HCT116 (cell line): ENCODE measurements at regions not wholly inside any gene's neighbourhood (a gene's known extent, or its start where the extent isn't known, plus 50 kb on each side); places are given as distances from the start of the nearest gene placed in this dataset.

ENCODE experiments used
- ATAC-seq: fragments of 200-7000 bp; cut with Tn5 transposase; 2 replicates; pipeline ENCODE4 v1.9.1; 2020; ENCODE audit warnings: mild to moderate bottlenecking, moderate library complexity
- BruUV-seq: library from RNA; stranded (reverse); fragments of 400-500 nt; replicated peaks from 2 replicates; lab custom pipeline; 2021; lab: Mats Ljungman, UMichigan
- CTCF ChIA-PET: fragments of 300-600 bp; sonication (Branson Sonifier 250); formaldehyde crosslinking; loops from one replicate; lab custom pipeline; 2021; ENCODE audit warnings: antibody characterized with exemption; lab: Charles Lee
- POLR2A ChIA-PET: fragments of 300-600, 350-600 bp; sonication (Branson Sonifier 250); formaldehyde crosslinking; loops from one replicate; lab custom pipeline; 2021; ENCODE audit warnings: antibody characterized with exemption; lab: Charles Lee
- RAD21 ChIA-PET, 2 experiments: fragments of 300-600 bp; sonication (Branson Sonifier 250); formaldehyde crosslinking; loops; one replicate each; lab custom pipeline; 2023; ENCODE audit warnings: low total read pairs in 2 of 2; ENCODE audit not compliant: uncharacterized antibody in 2 of 2, unreplicated experiment in 2 of 2, low non-redundant PET in 1 of 2; lab: Charles Lee
- DNase-seq: peaks from one replicate; pipeline ENCODE4 v3.0.0-alpha.2; 2010; ENCODE audit warnings: low read depth, low spot score
- H2AFZ ChIP-seq: fragments of 200-600 bp; shearing (Covaris generic), sonication (generic); 2 replicates; pipeline ENCODE4 v1.6.1; 2017; ENCODE audit warnings: low read depth, mixed run types, mixed read lengths, antibody characterized with exemption, low read length; ENCODE audit not compliant: poor library complexity, severe bottlenecking
- H3K27ac ChIP-seq: 2 replicates; pipeline ENCODE4 v1.5.1; 2012; ENCODE audit warnings: low read depth, low read length
- H3K27me3 ChIP-seq: fragments of 200-600 bp; sonication (generic); 2 replicates; pipeline ENCODE4 v1.6.1; 2016; ENCODE audit warnings: mixed run types, low read length, mixed read lengths; ENCODE audit not compliant: insufficient read depth
- H3K36me3 ChIP-seq, 2 experiments: fragments of 200-500 bp in 1 of 2; fragments of 200-600 bp in 1 of 2; sonication (Bioruptor generic) in 1 of 2; sonication (generic) in 1 of 2; 2 replicates each; pipeline versions ENCODE4 v1.5.1 to v1.6.1; 2014 to 2016; ENCODE audit warnings: low read length in 2 of 2, inconsistent platforms in 1 of 2, mixed read lengths in 1 of 2, mixed run types in 1 of 2; ENCODE audit not compliant: insufficient read depth in 2 of 2, control insufficient read depth in 1 of 2
- H3K4me1 ChIP-seq, 2 experiments: fragments of 200-600 bp in 1 of 2; sonication (generic) in 1 of 2; 2 replicates each; pipeline versions ENCODE4 v1.5.1 to v1.6.1; 2012 to 2017; ENCODE audit warnings: low read length in 2 of 2, inconsistent platforms in 1 of 2, mild to moderate bottlenecking in 1 of 2, mixed read lengths in 1 of 2, mixed run types in 1 of 2, moderate library complexity in 1 of 2; ENCODE audit not compliant: insufficient read depth in 2 of 2, control insufficient read depth in 1 of 2
- H3K4me2 ChIP-seq: fragments of 200-600 bp; sonication (generic); 2 replicates; pipeline ENCODE4 v1.6.1; 2017; ENCODE audit warnings: mixed run types, low read length, mixed read lengths
- H3K4me3 ChIP-seq, 2 experiments: fragments of 200-600 bp in 1 of 2; sonication (generic) in 1 of 2; replicated peaks in 1 of 2; 2 replicates each; pipeline ENCODE4 v1.5.1; 2011 to 2016; ENCODE audit warnings: low read length in 2 of 2, control low read depth in 1 of 2, low read depth in 1 of 2, mild to moderate bottlenecking in 1 of 2, mixed read lengths in 1 of 2, mixed run types in 1 of 2
- H3K79me2 ChIP-seq: fragments of 200-600 bp; sonication (generic); 2 replicates; pipeline ENCODE4 v1.6.1; 2017; ENCODE audit warnings: mild to moderate bottlenecking, mixed run types, low read length, moderate library complexity, mixed read lengths; ENCODE audit not compliant: insufficient read depth
- H3K9ac ChIP-seq: fragments of 200-600 bp; sonication (generic); 2 replicates; pipeline ENCODE4 v1.6.1; 2016; ENCODE audit warnings: low read length, mixed read lengths
- H3K9me2 ChIP-seq: fragments of 200-600 bp; sonication (generic), shearing (Covaris generic); 2 replicates; pipeline ENCODE4 v1.6.1; 2017; ENCODE audit warnings: mixed run types, mild to moderate bottlenecking, moderate library complexity; ENCODE audit not compliant: insufficient read depth
- H3K9me3 ChIP-seq, 2 experiments: fragments of 200-500 bp in 1 of 2; fragments of 200-600 bp in 1 of 2; sonication (Bioruptor generic) in 1 of 2; sonication (generic) in 1 of 2; 2 replicates each; pipeline ENCODE4 v1.6.1; 2014 to 2017; ENCODE audit warnings: low read length in 2 of 2, mixed read lengths in 2 of 2, inconsistent platforms in 1 of 2, low read depth in 1 of 2, mild to moderate bottlenecking in 1 of 2, mixed run types in 1 of 2, moderate library complexity in 1 of 2; ENCODE audit not compliant: control insufficient read depth in 1 of 2, insufficient read depth in 1 of 2
- H4K20me1 ChIP-seq: fragments of 200-600 bp; sonication (generic), shearing (Covaris generic); 2 replicates; pipeline ENCODE4 v1.6.1; 2017; ENCODE audit warnings: mixed run types, mild to moderate bottlenecking, moderate library complexity; ENCODE audit not compliant: insufficient read depth
- CEBPB ChIP-seq: IDR thresholded peaks from 2 replicates; pipeline ENCODE4 v1.6.1; 2012; ENCODE audit warnings: low read depth
- CTCF ChIP-seq, 3 experiments: fragments of 200-600 bp in 1 of 3; sonication (generic) in 1 of 3; IDR thresholded peaks in 2 of 3; conservative IDR thresholded peaks in 1 of 3; 2 replicates each; pipeline ENCODE4 v1.5.1; 2012 to 2017; ENCODE audit warnings: low read depth in 2 of 3, low read length in 2 of 3, antibody characterized with exemption in 1 of 3, borderline replicate concordance in 1 of 3, control low read depth in 1 of 3, mild to moderate bottlenecking in 1 of 3, mixed read lengths in 1 of 3, mixed run types in 1 of 3, moderate library complexity in 1 of 3; ENCODE audit not compliant: insufficient read depth in 1 of 3
- ELF1 ChIP-seq: IDR thresholded peaks from 2 replicates; pipeline ENCODE4 v1.6.1; 2012; ENCODE audit warnings: low read depth, borderline replicate concordance
- EZH2 ChIP-seq: fragments of 200-600 bp; sonication (generic); IDR thresholded peaks from 2 replicates; pipeline ENCODE4 v1.6.1; 2017; ENCODE audit warnings: antibody characterized with exemption, mixed run types
- FOSL1 ChIP-seq: IDR thresholded peaks from 2 replicates; pipeline ENCODE4 v1.6.1; 2012; ENCODE audit warnings: low read depth
- POLR2A ChIP-seq: IDR thresholded peaks from 2 replicates; pipeline ENCODE4 v1.7.0; 2011; ENCODE audit warnings: borderline replicate concordance; ENCODE audit not compliant: insufficient read depth, insufficient read length; ENCODE audit errors: extremely low read depth
- RAD21 ChIP-seq: IDR thresholded peaks from 2 replicates; pipeline ENCODE4 v1.6.1; 2012; ENCODE audit warnings: low read depth, mild to moderate bottlenecking
- SRF ChIP-seq: IDR thresholded peaks from 2 replicates; pipeline ENCODE4 v1.6.1; 2012; ENCODE audit warnings: low read depth
- TCF7L2 ChIP-seq: IDR thresholded peaks from 2 replicates; pipeline ENCODE4 v1.7.0; 2011; ENCODE audit warnings: borderline replicate concordance, inconsistent platforms; ENCODE audit not compliant: insufficient read depth, insufficient read length; ENCODE audit errors: extremely low read depth
- ZFX ChIP-seq: fragments of 450-650 bp; IDR thresholded peaks from 2 replicates; pipeline ENCODE4 v1.6.1; 2017
- ZNF274 ChIP-seq: fragments of 200-500 bp; sonication (Bioruptor generic); IDR thresholded peaks from 2 replicates; pipeline ENCODE4 v1.6.1; 2014; ENCODE audit warnings: mild to moderate bottlenecking, low read depth, low read length, inconsistent platforms
- intact Hi-C: fragments of 100-400 bp; cut with micrococcal nuclease; formaldehyde crosslinking; loops from 2 replicates; pipeline ENCODE4 v1.10.0; 2022

GRCh38 chr20:12924126-12924525 lies 84.6 kb upstream of the SPTLC3 start:
- Histone ChIP-seq H3K79me2 (no peaks in the 10 kb centered on the region), H3K9me3 (no peaks in the 10 kb centered on the region), H3K4me3 (no peak overlapping the region), H3K36me3 (no peaks in the 10 kb centered on the region), H4K20me1 (no peaks in the 10 kb centered on the region), H2AFZ (no peak overlapping the region), H3K4me1 (no peaks in the 10 kb centered on the region), H3K9ac (no peak overlapping the region), H3K27ac (no peak overlapping the region), H3K9me2 (no peaks in the 10 kb centered on the region), H3K27me3 (0 out of 2 replicates have a peak, but pooled peaks cover 3% of the 10 kb centered on the region), H3K4me2 (no peak overlapping the region)
- DNase-seq, result no peak
- RAD21 ChIA-PET, result no interaction called here
- CTCF ChIA-PET, result no interaction called here
- intact Hi-C loops, result loop anchor here (2.0 kb wide), 1 partner anchor 183 kb away; no protein-coding TSS in a partner anchor
- POLR2A ChIA-PET, result no interaction called here
- no peak for ATAC-seq
- no peak for TF ChIP-seq TCF7L2
- no peak for TF ChIP-seq CEBPB
- TF ChIP-seq ELF1, result no peak
- TF ChIP-seq RAD21, result no peak
- TF ChIP-seq SRF, result no peak
- no peak for TF ChIP-seq ZNF274
- TF ChIP-seq POLR2A, result no peak
- no peak for TF ChIP-seq FOSL1
- no peak for TF ChIP-seq ZFX
- no peak for TF ChIP-seq EZH2
- TF ChIP-seq CTCF (IDR thresholded peaks at IDR 0.05 in 2 of 3, conservative IDR thresholded peaks at IDR 0.05 in 1 of 3; ENCODE audit: borderline replicate concordance in 1 of 3, insufficient read depth in 1 of 3, low read depth in 2 of 3, low read length in 2 of 3), result no peak
- no TSS peak for BruUV-seq
